Activated gamma-delta T cell treated with Interleukin-2 at 50 U/mL for 16 hours (primary cell): ENCODE measurements at regions not wholly inside any gene's neighbourhood (a gene's known extent, or its start where the extent isn't known, plus 50 kb on each side); places are given as distances from the start of the nearest gene placed in this dataset.
"Not testable (repeated sequence)": the region's sequence is repeated elsewhere in the genome, so short reads cannot be mapped to it uniquely, and the experiment has no call there.

Source experiments
- DNase-seq: peaks from one replicate; pipeline ENCODE4 v3.0.0-alpha.2; 2020

- no peak for DNase-seq
Measured at GRCh38 chr10:118873091-118873737, 118.4 kb upstream of the CACUL1 start.

- no peak for DNase-seq
Measured at GRCh38 chr10:118873738-118874105, 119.0 kb upstream of the CACUL1 start.

- no peak for DNase-seq
Measured at GRCh38 chr10:118874171-118874570, 119.4 kb upstream of the CACUL1 start.

- DNase-seq, result no peak
Measured at GRCh38 chr10:118875087-118875486, 120.3 kb upstream of the CACUL1 start.

- DNase-seq, result no peak
Measured at GRCh38 chr10:118882741-118883140, 128.0 kb upstream of the CACUL1 start.

- DNase-seq, result no peak
Measured at GRCh38 chr10:118892255-118892654, 137.3 kb upstream of the NANOS1 start.

- DNase-seq, result not testable (repeated sequence)
Measured at GRCh38 chr10:118894891-118895290, 134.6 kb upstream of the NANOS1 start.

GRCh38 chr10:118900617-118901016 is 128.9 kb upstream of the NANOS1 start:
- DNase-seq, result no peak

GRCh38 chr10:118901380-118901779 is 128.1 kb upstream of the NANOS1 start:
- no peak for DNase-seq

- DNase-seq, result no peak
Measured at GRCh38 chr10:118901906-118902305, 127.6 kb upstream of the NANOS1 start.

- DNase-seq, result not testable (repeated sequence)
Measured at GRCh38 chr10:118902656-118903055, 126.9 kb upstream of the NANOS1 start.

GRCh38 chr10:118903251-118903650 is 126.3 kb upstream of the NANOS1 start:
- no peak for DNase-seq

GRCh38 chr10:118903691-118904090 is 125.8 kb upstream of the NANOS1 start:
- no peak for DNase-seq

GRCh38 chr10:118904286-118904685 is 125.2 kb upstream of the NANOS1 start:
- DNase-seq, result no peak

- no peak for DNase-seq
Measured at GRCh38 chr10:118907051-118907450, 122.5 kb upstream of the NANOS1 start.

- no peak for DNase-seq
Measured at GRCh38 chr10:118908557-118909256, 120.8 kb upstream of the NANOS1 start.

- DNase-seq, result no peak
Measured at GRCh38 chr10:118910702-118911101, 118.8 kb upstream of the NANOS1 start.

GRCh38 chr10:118911363-118911762 is 118.2 kb upstream of the NANOS1 start:
- no peak for DNase-seq

GRCh38 chr10:118912961-118913600 is 116.4 kb upstream of the NANOS1 start:
- no peak for DNase-seq

- no peak for DNase-seq
Measured at GRCh38 chr10:118913825-118914224, 115.7 kb upstream of the NANOS1 start.

- DNase-seq, result no peak
Measured at GRCh38 chr10:118914629-118915028, 114.9 kb upstream of the NANOS1 start.

GRCh38 chr10:118915161-118915560 is 114.4 kb upstream of the NANOS1 start:
- no peak for DNase-seq

GRCh38 chr10:118916777-118917176 is 112.7 kb upstream of the NANOS1 start:
- DNase-seq, result no peak

GRCh38 chr10:118917701-118918100 is 111.8 kb upstream of the NANOS1 start:
- no peak for DNase-seq
